ENCODE measurements at regions not wholly inside any gene's neighbourhood (a gene's known extent, or its start where the extent isn't known, plus 50 kb on each side); places are given as distances from the start of the nearest gene placed in this dataset.
"Not testable (repeated sequence)": the region's sequence is repeated elsewhere in the genome, so short reads cannot be mapped to it uniquely, and the experiment has no call there.

GRCh38 chrX:81348388-81348787 lies 146.5 kb downstream of the SH3BGRL start:
- no peak for DNase-seq

GRCh38 chrX:81354954-81355353 lies 153.1 kb downstream of the SH3BGRL start:
- DNase-seq: no peak

GRCh38 chrX:81355436-81355835 lies 153.5 kb downstream of the SH3BGRL start:
- DNase-seq: no peak

GRCh38 chrX:81367291-81367690 lies 165.4 kb downstream of the SH3BGRL start:
- DNase-seq: no peak

- DNase-seq: peak; percentile 1
These were observed 175.4 kb downstream of the SH3BGRL start for GRCh38 chrX:81377329-81377728.

- DNase-seq: no peak
These were observed 176.7 kb downstream of the SH3BGRL start for GRCh38 chrX:81378560-81378959.

- DNase-seq: peak; percentile 0
These were observed 188.3 kb downstream of the SH3BGRL start for GRCh38 chrX:81390237-81390636.

- no peak for DNase-seq
These were observed 190.5 kb downstream of the SH3BGRL start for GRCh38 chrX:81392396-81392795.

GRCh38 chrX:81405781-81406180 lies 203.9 kb downstream of the SH3BGRL start:
- DNase-seq: no peak

GRCh38 chrX:81411517-81411916 lies 209.6 kb downstream of the SH3BGRL start:
- no peak for DNase-seq

- no peak for DNase-seq
These were observed 210.5 kb downstream of the SH3BGRL start for GRCh38 chrX:81412428-81412827.

- DNase-seq: not testable (repeated sequence)
These were observed 211.0 kb downstream of the SH3BGRL start for GRCh38 chrX:81412857-81413256.

- no peak for DNase-seq
These were observed 212.7 kb downstream of the SH3BGRL start for GRCh38 chrX:81414630-81415029.

Data from activated CD4-positive, alpha-beta T cell treated with anti-CD3 and anti-CD28 coated beads, Interleukin-2, amount 50 U/mL, for 16 hours (primary cell).